Loucy (cell line): ENCODE measurements at regions not wholly inside any gene's neighbourhood (a gene's known extent, or its start where the extent isn't known, plus 50 kb on each side); places are given as distances from the start of the nearest gene placed in this dataset.

Experiments
- EZH2phosphoT487 ChIP-seq: fragments of 200-600 bp; IDR thresholded peaks from 2 replicates; pipeline ENCODE4 v1.6.1; 2018; ENCODE audit warnings: antibody characterized with exemption, mild to moderate bottlenecking, moderate library complexity, borderline replicate concordance
- TF ChIP-seq, protein P1 (sequence below): fragments of 200-600 bp; sonication (generic); conservative IDR thresholded peaks from 2 replicates; pipeline ENCODE4 v1.5.1; 2014; ENCODE audit warnings: mild to moderate bottlenecking, antibody characterized with exemption, low read length

DNA sequence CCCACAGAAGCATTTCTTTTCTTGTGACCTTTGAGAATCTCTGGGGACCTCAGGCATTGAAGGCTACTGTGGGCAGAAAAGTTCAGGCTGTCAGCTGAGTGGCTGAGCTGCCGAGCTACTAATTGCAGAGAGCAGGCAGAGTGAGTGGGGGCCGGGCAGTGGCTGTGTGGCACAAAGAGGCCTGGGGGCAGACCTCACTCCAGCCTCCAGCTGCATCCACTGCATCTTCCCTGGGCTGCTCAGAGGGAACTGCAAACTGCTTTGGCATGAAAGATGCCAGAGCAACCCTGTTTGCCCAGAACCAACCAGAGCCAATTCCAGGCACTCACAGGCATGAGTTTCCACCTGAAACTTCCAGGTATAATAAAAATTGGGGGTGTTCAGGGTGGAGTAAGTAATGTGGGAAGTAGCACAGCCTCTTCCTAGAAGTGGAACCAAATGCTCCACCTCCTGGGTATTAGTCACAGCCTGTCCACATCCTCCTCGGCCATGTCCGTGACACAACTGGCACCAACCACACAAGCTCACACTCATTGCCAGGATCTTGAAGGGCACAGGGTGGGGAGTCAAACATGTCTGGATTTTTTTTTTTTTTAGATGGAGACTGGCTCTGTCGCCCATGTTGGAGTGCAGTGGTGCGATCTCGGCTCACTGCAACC is 548.9 kb downstream of the BNC2 start:
- TF ChIP-seq, protein P1, sequence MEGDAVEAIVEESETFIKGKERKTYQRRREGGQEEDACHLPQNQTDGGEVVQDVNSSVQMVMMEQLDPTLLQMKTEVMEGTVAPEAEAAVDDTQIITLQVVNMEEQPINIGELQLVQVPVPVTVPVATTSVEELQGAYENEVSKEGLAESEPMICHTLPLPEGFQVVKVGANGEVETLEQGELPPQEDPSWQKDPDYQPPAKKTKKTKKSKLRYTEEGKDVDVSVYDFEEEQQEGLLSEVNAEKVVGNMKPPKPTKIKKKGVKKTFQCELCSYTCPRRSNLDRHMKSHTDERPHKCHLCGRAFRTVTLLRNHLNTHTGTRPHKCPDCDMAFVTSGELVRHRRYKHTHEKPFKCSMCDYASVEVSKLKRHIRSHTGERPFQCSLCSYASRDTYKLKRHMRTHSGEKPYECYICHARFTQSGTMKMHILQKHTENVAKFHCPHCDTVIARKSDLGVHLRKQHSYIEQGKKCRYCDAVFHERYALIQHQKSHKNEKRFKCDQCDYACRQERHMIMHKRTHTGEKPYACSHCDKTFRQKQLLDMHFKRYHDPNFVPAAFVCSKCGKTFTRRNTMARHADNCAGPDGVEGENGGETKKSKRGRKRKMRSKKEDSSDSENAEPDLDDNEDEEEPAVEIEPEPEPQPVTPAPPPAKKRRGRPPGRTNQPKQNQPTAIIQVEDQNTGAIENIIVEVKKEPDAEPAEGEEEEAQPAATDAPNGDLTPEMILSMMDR = no peak
- no peak for TF ChIP-seq EZH2phosphoT487
